ENCODE measurements at regions not wholly inside any gene's neighbourhood (a gene's known extent, or its start where the extent isn't known, plus 50 kb on each side); places are given as distances from the start of the nearest gene placed in this dataset.

DNA sequence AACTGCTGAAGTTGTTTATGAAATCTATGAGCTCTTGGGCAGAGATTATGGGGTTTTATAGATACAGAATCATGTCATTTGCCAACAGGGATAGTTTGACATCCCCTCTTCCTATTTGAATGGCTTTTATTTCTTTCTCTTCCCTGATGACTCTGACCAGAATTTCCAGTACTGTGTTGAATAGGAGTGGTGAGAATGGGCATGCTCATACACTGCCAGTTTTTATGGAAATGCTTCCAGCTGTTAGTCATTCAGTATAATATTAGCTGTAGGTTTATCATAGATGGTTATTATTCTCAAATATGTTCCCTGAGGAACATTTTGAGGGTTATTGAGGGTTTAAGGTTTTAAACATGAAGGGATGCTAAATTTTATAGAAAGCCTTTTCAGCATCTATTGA, 121.2 kb downstream of the NR4A2 start:
- H3K36me3 Mint-ChIP-seq (ENCODE audit: low read depth, unreplicated experiment), result no peaks in the 10 kb centered on the region
- Histone ChIP-seq H3K9ac (ENCODE audit: low read length) (no peak overlapping the region), H4K20me1 (ENCODE audit: insufficient read depth, low read length) (no peaks in the 10 kb centered on the region), H3K4me2 (ENCODE audit: low read length) (no peak overlapping the region), H3K27me3 (ENCODE audit: insufficient read depth, low read length) (no peaks in the 10 kb centered on the region), H3K79me2 (ENCODE audit: insufficient read depth, low read length) (no peaks in the 10 kb centered on the region), H3K27ac (ENCODE audit: low read depth, low read length) (no peak overlapping the region), H3K4me1 (ENCODE audit: insufficient read depth, low read length) (no peaks in the 10 kb centered on the region), H3K9me3 (ENCODE audit: insufficient read depth, low read depth, low read length) (no peaks in the 10 kb centered on the region), H2AFZ (ENCODE audit: low read depth, low read length) (no peak overlapping the region), H3K36me3 (ENCODE audit: insufficient read depth, low read length) (no peaks in the 10 kb centered on the region), H3K4me3 (ENCODE audit: insufficient read depth, low read depth, low read length) (no peak overlapping the region)
- no peaks in the 10 kb centered on the region for H3K27me3 Mint-ChIP-seq (ENCODE audit: low read depth, unreplicated experiment)
- H3K4me1 Mint-ChIP-seq (ENCODE audit: low read depth, unreplicated experiment), result no peaks in the 10 kb centered on the region
- H3K9me3 Mint-ChIP-seq (ENCODE audit: unreplicated experiment), result no peaks in the 10 kb centered on the region
- DNase-seq (ENCODE audit: low read depth) (no peak), FAIRE-seq (no peak)
- H3K27ac Mint-ChIP-seq (ENCODE audit: unreplicated experiment), result no peak overlapping the region
- TF ChIP-seq, protein P1, sequence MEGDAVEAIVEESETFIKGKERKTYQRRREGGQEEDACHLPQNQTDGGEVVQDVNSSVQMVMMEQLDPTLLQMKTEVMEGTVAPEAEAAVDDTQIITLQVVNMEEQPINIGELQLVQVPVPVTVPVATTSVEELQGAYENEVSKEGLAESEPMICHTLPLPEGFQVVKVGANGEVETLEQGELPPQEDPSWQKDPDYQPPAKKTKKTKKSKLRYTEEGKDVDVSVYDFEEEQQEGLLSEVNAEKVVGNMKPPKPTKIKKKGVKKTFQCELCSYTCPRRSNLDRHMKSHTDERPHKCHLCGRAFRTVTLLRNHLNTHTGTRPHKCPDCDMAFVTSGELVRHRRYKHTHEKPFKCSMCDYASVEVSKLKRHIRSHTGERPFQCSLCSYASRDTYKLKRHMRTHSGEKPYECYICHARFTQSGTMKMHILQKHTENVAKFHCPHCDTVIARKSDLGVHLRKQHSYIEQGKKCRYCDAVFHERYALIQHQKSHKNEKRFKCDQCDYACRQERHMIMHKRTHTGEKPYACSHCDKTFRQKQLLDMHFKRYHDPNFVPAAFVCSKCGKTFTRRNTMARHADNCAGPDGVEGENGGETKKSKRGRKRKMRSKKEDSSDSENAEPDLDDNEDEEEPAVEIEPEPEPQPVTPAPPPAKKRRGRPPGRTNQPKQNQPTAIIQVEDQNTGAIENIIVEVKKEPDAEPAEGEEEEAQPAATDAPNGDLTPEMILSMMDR (IDR thresholded peaks at IDR 0.05; ENCODE audit: insufficient read depth, low read depth, low read length), result no peak
- TF ChIP-seq EZH2 (IDR thresholded peaks at IDR 0.05; ENCODE audit: insufficient read depth, low read length), result no peak
- no peak overlapping the region for H3K4me3 Mint-ChIP-seq (ENCODE audit: unreplicated experiment)

DNA sequence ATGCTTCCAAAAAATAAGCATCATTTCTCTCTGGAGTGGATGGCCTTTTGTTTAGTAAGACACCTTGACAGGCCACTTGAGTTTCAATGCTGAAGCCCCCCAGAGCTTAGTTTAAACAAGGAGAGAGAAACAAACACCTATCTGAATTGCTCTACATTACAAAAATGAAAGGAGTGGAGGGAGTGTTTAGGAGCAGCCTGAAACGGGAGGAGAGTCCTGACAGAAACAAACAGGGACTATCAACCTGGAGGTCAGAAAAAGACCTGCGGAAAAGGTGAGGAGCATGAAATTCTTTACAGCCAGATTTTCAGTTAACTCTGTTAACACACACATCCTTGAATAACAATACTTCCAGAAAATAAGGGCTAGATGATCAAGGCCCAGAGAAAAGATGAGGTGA, 126.2 kb downstream of the NR4A2 start:
- H3K4me1 ChIP-seq (ENCODE audit: insufficient read depth, low read length), result no peaks in the 10 kb centered on the region
- H2AFZ ChIP-seq (ENCODE audit: low read depth, low read length), result no peak overlapping the region
- no peak overlapping the region for H3K4me2 ChIP-seq (ENCODE audit: low read length)
- H3K27ac Mint-ChIP-seq (ENCODE audit: unreplicated experiment), result no peak overlapping the region
- no peaks in the 10 kb centered on the region for H3K79me2 ChIP-seq (ENCODE audit: insufficient read depth, low read length)
- no peak overlapping the region for H3K9ac ChIP-seq (ENCODE audit: low read length)
- H3K9me3 Mint-ChIP-seq (ENCODE audit: unreplicated experiment), result no peaks in the 10 kb centered on the region
- no peaks in the 10 kb centered on the region for H3K27me3 Mint-ChIP-seq (ENCODE audit: low read depth, unreplicated experiment)
- DNase-seq (ENCODE audit: low read depth) (no peak), FAIRE-seq (no peak)
- H3K27me3 ChIP-seq (ENCODE audit: insufficient read depth, low read length), result no peaks in the 10 kb centered on the region
- H3K36me3 Mint-ChIP-seq (ENCODE audit: low read depth, unreplicated experiment), result no peaks in the 10 kb centered on the region
- H4K20me1 ChIP-seq (ENCODE audit: insufficient read depth, low read length), result no peaks in the 10 kb centered on the region
- H3K9me3 ChIP-seq (ENCODE audit: insufficient read depth, low read depth, low read length), result no peaks in the 10 kb centered on the region
- no peaks in the 10 kb centered on the region for H3K4me1 Mint-ChIP-seq (ENCODE audit: low read depth, unreplicated experiment)
- H3K4me3 ChIP-seq (ENCODE audit: insufficient read depth, low read depth, low read length), result no peak overlapping the region
- TF ChIP-seq EZH2 (IDR thresholded peaks at IDR 0.05; ENCODE audit: insufficient read depth, low read length), result no peak
- TF ChIP-seq, protein P1 (IDR thresholded peaks at IDR 0.05; ENCODE audit: insufficient read depth, low read depth, low read length), result no peak
- H3K36me3 ChIP-seq (ENCODE audit: insufficient read depth, low read length), result no peaks in the 10 kb centered on the region
- H3K27ac ChIP-seq (ENCODE audit: low read depth, low read length), result no peak overlapping the region
- H3K4me3 Mint-ChIP-seq (ENCODE audit: unreplicated experiment), result no peak overlapping the region

DNA sequence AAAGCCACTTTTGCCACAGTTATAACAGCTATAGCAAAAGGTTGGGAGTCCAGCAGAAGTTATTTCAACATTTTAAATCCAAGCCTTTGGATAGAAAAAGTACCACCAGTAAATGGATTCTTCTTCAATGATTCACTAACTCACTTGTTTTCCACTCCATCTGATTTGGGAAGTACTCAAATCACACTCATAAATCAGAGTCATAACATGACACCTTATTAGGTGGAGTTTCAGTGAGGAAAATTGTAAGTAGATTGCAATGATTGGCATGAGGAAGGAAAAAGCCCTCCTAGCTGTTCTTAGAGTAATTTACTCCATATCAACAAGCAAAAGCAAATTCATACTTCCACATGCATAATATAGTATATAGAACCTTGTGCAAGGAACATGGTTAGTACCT, 132.9 kb downstream of the NR4A2 start:
- H4K20me1 ChIP-seq (ENCODE audit: insufficient read depth, low read length), result no peaks in the 10 kb centered on the region
- H3K27ac Mint-ChIP-seq (ENCODE audit: unreplicated experiment), result no peak overlapping the region
- H3K27me3 Mint-ChIP-seq (ENCODE audit: low read depth, unreplicated experiment), result no peaks in the 10 kb centered on the region

More for the DNA sequence above, 132.9 kb downstream of the NR4A2 start:
- Mint-ChIP-seq H3K9me3 (ENCODE audit: unreplicated experiment) (no peaks in the 10 kb centered on the region), H3K4me1 (ENCODE audit: low read depth, unreplicated experiment) (no peaks in the 10 kb centered on the region), H3K4me3 (ENCODE audit: unreplicated experiment) (no peak overlapping the region), H3K36me3 (ENCODE audit: low read depth, unreplicated experiment) (no peaks in the 10 kb centered on the region)
- H3K4me1 ChIP-seq (ENCODE audit: insufficient read depth, low read length), result no peaks in the 10 kb centered on the region
- H3K79me2 ChIP-seq (ENCODE audit: insufficient read depth, low read length), result no peaks in the 10 kb centered on the region
- no peak overlapping the region for H3K9ac ChIP-seq (ENCODE audit: low read length)
- H3K4me3 ChIP-seq (ENCODE audit: insufficient read depth, low read depth, low read length), result no peak overlapping the region
- no peak overlapping the region for H2AFZ ChIP-seq (ENCODE audit: low read depth, low read length)
- no peaks in the 10 kb centered on the region for H3K27me3 ChIP-seq (ENCODE audit: insufficient read depth, low read length)
- FAIRE-seq (no peak), DNase-seq (ENCODE audit: low read depth) (peak; percentile 22)
- H3K27ac ChIP-seq (ENCODE audit: low read depth, low read length), result no peak overlapping the region
- H3K4me2 ChIP-seq (ENCODE audit: low read length), result no peak overlapping the region
- no peaks in the 10 kb centered on the region for H3K36me3 ChIP-seq (ENCODE audit: insufficient read depth, low read length)
- no peaks in the 10 kb centered on the region for H3K9me3 ChIP-seq (ENCODE audit: insufficient read depth, low read depth, low read length)
- TF ChIP-seq, protein P1 (IDR thresholded peaks at IDR 0.05; ENCODE audit: insufficient read depth, low read depth, low read length), result no peak
- TF ChIP-seq EZH2 (IDR thresholded peaks at IDR 0.05; ENCODE audit: insufficient read depth, low read length), result no peak

Data from astrocyte (in vitro differentiated cells and primary cell).